ENCODE measurements at regions not wholly inside any gene's neighbourhood (a gene's known extent, or its start where the extent isn't known, plus 50 kb on each side); places are given as distances from the start of the nearest gene placed in this dataset.

- H3K9me2 ChIP-seq (ENCODE audit: insufficient read depth) = no peaks in the 10 kb centered on the region
- H4K20me1 ChIP-seq (ENCODE audit: insufficient read depth) = no peaks in the 10 kb centered on the region
- H3K9me3 ChIP-seq (ENCODE audit: control insufficient read depth in 1 of 2, insufficient read depth in 1 of 2, low read depth in 1 of 2, low read length in 2 of 2) = no peaks in the 10 kb centered on the region
- RAD21 ChIA-PET (ENCODE audit: low non-redundant PET in 1 of 2, low total read pairs in 2 of 2, uncharacterized antibody in 2 of 2, unreplicated experiment in 2 of 2) = no interaction called here
- H3K4me3 ChIP-seq (replicated peaks in 1 of 2; ENCODE audit: low read depth in 1 of 2, low read length in 2 of 2) = no peak overlapping the region
- H3K9ac ChIP-seq (ENCODE audit: low read length) = no peak overlapping the region
- H2AFZ ChIP-seq (ENCODE audit: low read depth, low read length, poor library complexity, severe bottlenecking) = no peak overlapping the region
- intact Hi-C loops (cut with micrococcal nuclease) = no loop called here
- TF ChIP-seq EZH2phosphoT487 (IDR thresholded peaks at IDR 0.05; ENCODE audit: borderline replicate concordance) (no peak), FOSL1 (IDR thresholded peaks at IDR 0.05; ENCODE audit: low read depth) (no peak), POLR2A (IDR thresholded peaks at IDR 0.05; ENCODE audit: borderline replicate concordance, extremely low read depth, insufficient read depth, insufficient read length) (no peak), YY1 (IDR thresholded peaks at IDR 0.05; ENCODE audit: extremely low read depth, insufficient replicate concordance, low read depth, low read length) (no peak), MAX (IDR thresholded peaks at IDR 0.05) (no peak), CTCF (IDR thresholded peaks at IDR 0.05 in 2 of 3, conservative IDR thresholded peaks at IDR 0.05 in 1 of 3; ENCODE audit: borderline replicate concordance in 1 of 3, insufficient read depth in 1 of 3, low read depth in 2 of 3, low read length in 2 of 3) (no peak), CEBPB (IDR thresholded peaks at IDR 0.05; ENCODE audit: low read depth) (no peak), EGR1 (IDR thresholded peaks at IDR 0.05; ENCODE audit: low read depth) (no peak)
- no TSS peak for BruUV-seq (replicated peaks)
- no peaks in the 10 kb centered on the region for H3K27me3 ChIP-seq (ENCODE audit: insufficient read depth, low read length)
- H3K36me3 ChIP-seq (ENCODE audit: control insufficient read depth in 1 of 2, insufficient read depth in 2 of 2, low read length in 2 of 2) = no peaks in the 10 kb centered on the region
- ATAC-seq = no peak
- no peaks in the 10 kb centered on the region; the same call in 1 of the 2 replicates for H3K79me2 ChIP-seq (ENCODE audit: insufficient read depth, low read length)
- CTCF ChIA-PET = no interaction called here
- no peak for DNase-seq (ENCODE audit: low read depth, low spot score)
- POLR2A ChIA-PET = interaction anchor here (0.6 kb wide), 1 partner anchor 1200 kb away, joined by 7 read pairs; no protein-coding TSS in a partner anchor
- no peaks in the 10 kb centered on the region for H3K4me1 ChIP-seq (ENCODE audit: control insufficient read depth in 1 of 2, insufficient read depth in 2 of 2, low read length in 2 of 2)
- no peak overlapping the region for H3K27ac ChIP-seq (ENCODE audit: low read depth, low read length)
- no peak overlapping the region for H3K4me2 ChIP-seq (ENCODE audit: low read length)
Measured at GRCh38 chr5:82521431-82522051, 243.4 kb upstream of the RPS23 start.
